Breast epithelium (tissue), 4 donors: ENCODE measurements at regions not wholly inside any gene's neighbourhood (a gene's known extent, or its start where the extent isn't known, plus 50 kb on each side); places are given as distances from the start of the nearest gene placed in this dataset.

ENCODE experiments used
- DNase-seq, 2 donors: peaks; one replicate each; pipeline ENCODE4 v3.0.0-alpha.2; 2019; ENCODE audit warnings: low spot score in 2 of 2
- H3K27ac ChIP-seq, 2 donors: fragments of 200-600 bp; sonication (generic) in 1 of 2; one replicate each; pipeline ENCODE4 v1.5.1; 2016 to 2019; ENCODE audit warnings: mild to moderate bottlenecking in 1 of 2
- H3K27me3 ChIP-seq, 2 donors: fragments of 200-600 bp; sonication (generic) in 1 of 2; one replicate each; pipeline versions ENCODE4 v1.5.1 to v1.6.0; 2017 to 2019; ENCODE audit warnings: control low read depth in 1 of 2, mild to moderate bottlenecking in 1 of 2
- H3K36me3 ChIP-seq: fragments of 200-600 bp; one replicate; pipeline ENCODE4 v1.5.1; 2019
- H3K4me1 ChIP-seq, 2 donors: fragments of 200-600 bp; sonication (generic); one replicate each; pipeline ENCODE4 v1.5.1; 2016 to 2019; ENCODE audit warnings: control low read depth in 1 of 2
- H3K4me3 ChIP-seq, 3 donors: fragments of 200-600 bp; sonication (generic); 1 replicate in 2 of 3; 2 replicates in 1 of 3; pipeline ENCODE4 v1.5.1; 2016 to 2019; ENCODE audit warnings: mild to moderate bottlenecking in 3 of 3, moderate library complexity in 2 of 3
- H3K9me3 ChIP-seq, 2 donors: fragments of 200-600 bp; sonication (generic) in 1 of 2; one replicate each; pipeline ENCODE4 v1.5.1; 2016 to 2019; ENCODE audit warnings: control low read depth in 1 of 2
- POLR2A ChIP-seq: fragments of 450-650 bp; IDR thresholded peaks from one replicate; pipeline ENCODE4 v1.6.1; 2016; ENCODE audit warnings: antibody characterized with exemption, mild to moderate bottlenecking, moderate library complexity
- POLR2AphosphoS5 ChIP-seq, 3 donors: sonication (generic); formaldehyde crosslinking; IDR thresholded peaks; one replicate each; pipeline ENCODE4 v1.6.1; 2017; ENCODE audit warnings: antibody characterized with exemption in 3 of 3
- intact Hi-C: fragments of 100-400 bp; cut with DNase I; formaldehyde crosslinking; loops from one replicate; pipeline ENCODE4 v1.15.1; 2023; ENCODE audit warnings: low total_unique reads
- TF ChIP-seq, protein P1 (sequence below), 3 donors: fragments of 450-650 bp; IDR thresholded peaks; one replicate each; pipeline ENCODE4 v1.5.1; 2016 to 2017; ENCODE audit warnings: antibody characterized with exemption in 3 of 3, mild to moderate bottlenecking in 3 of 3, moderate library complexity in 3 of 3

DNA sequence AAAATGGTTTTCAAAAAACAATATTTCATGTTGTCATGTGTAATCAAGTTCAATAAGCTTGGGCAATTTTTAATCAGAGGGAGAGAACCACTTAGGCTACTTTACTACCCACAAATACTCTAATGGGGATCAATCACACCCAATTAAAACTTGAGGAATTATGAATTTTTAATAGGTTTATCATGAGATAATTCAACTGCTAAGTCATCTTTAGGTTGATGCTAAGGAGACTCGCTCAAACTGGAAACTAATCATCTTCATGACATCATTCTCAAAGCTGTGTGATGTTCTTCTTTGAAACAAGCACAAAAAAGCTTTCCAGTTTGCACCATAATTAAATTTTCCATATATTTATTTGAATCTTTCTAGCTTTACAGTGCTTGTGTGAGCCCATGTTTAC, 867.5 kb downstream of the MAT2B start:
- no peaks in the 10 kb centered on the region for H3K36me3 ChIP-seq
- no peak overlapping the region for H3K4me3 ChIP-seq
- intact Hi-C loops, result no loop called here
- no peaks in the 10 kb centered on the region for H3K4me1 ChIP-seq
- no peak for TF ChIP-seq POLR2A
- TF ChIP-seq, protein P1, sequence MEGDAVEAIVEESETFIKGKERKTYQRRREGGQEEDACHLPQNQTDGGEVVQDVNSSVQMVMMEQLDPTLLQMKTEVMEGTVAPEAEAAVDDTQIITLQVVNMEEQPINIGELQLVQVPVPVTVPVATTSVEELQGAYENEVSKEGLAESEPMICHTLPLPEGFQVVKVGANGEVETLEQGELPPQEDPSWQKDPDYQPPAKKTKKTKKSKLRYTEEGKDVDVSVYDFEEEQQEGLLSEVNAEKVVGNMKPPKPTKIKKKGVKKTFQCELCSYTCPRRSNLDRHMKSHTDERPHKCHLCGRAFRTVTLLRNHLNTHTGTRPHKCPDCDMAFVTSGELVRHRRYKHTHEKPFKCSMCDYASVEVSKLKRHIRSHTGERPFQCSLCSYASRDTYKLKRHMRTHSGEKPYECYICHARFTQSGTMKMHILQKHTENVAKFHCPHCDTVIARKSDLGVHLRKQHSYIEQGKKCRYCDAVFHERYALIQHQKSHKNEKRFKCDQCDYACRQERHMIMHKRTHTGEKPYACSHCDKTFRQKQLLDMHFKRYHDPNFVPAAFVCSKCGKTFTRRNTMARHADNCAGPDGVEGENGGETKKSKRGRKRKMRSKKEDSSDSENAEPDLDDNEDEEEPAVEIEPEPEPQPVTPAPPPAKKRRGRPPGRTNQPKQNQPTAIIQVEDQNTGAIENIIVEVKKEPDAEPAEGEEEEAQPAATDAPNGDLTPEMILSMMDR (IDR thresholded peaks at IDR 0.05), result no peak
- TF ChIP-seq POLR2AphosphoS5 (IDR thresholded peaks at IDR 0.05), result no peak
- no peak for DNase-seq
- H3K9me3 ChIP-seq, result no peaks in the 10 kb centered on the region
- H3K27ac ChIP-seq, result no peak overlapping the region
- no peaks in the 10 kb centered on the region for H3K27me3 ChIP-seq

DNA sequence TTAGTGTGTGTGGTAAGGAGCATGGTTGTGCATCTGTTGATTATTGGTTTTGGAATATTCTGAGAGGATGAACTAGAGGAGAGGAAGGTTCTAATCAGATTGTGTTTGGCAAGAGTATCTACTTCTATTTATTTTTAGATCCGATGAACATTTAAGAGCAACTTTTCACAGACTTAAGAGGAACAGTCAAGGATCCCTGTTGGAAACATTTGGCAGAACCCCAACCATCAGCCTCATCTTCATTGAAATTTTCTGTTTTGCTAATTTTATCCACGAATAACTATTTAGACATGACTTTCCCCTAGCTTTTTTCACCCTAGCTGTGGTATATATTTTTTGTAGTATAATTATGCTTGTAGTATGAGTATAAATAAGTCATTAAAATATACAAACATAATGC, 868.5 kb downstream of the MAT2B start:
- Histone ChIP-seq H3K36me3 (no peaks in the 10 kb centered on the region), H3K27me3 (no peaks in the 10 kb centered on the region), H3K4me1 (no peaks in the 10 kb centered on the region), H3K27ac (no peak overlapping the region), H3K4me3 (no peak overlapping the region), H3K9me3 (no peaks in the 10 kb centered on the region)
- DNase-seq, result no peak
- TF ChIP-seq, protein P1 (IDR thresholded peaks at IDR 0.05), result no peak
- TF ChIP-seq POLR2AphosphoS5 (IDR thresholded peaks at IDR 0.05), result no peak
- intact Hi-C loops, result no loop called here

DNA sequence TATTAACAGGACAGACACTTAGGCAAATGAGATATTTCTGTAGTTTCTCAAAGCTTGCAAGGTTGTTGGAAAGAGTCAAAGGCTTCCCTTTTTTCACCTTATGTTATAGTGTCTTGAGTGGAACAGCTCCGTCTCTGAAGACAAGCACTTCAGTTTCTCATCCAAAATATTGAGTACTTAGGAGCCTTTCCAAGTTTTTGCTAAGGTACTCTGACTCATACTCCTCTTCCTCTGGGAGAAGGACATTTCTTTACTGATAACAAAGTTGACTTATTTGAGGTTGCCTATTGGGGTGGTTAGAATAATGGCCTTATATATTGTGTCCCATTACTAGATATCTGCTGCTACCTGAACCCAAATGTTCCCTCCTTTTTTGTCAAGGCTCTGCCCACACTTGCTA, 869.6 kb downstream of the MAT2B start:
- Histone ChIP-seq H3K9me3 (no peaks in the 10 kb centered on the region), H3K36me3 (no peaks in the 10 kb centered on the region), H3K4me3 (no peak overlapping the region), H3K27me3 (no peaks in the 10 kb centered on the region), H3K27ac (no peak overlapping the region), H3K4me1 (no peaks in the 10 kb centered on the region)
- no peak for DNase-seq
- intact Hi-C loops, result no loop called here
- no peak for TF ChIP-seq POLR2A
- TF ChIP-seq, protein P1 (IDR thresholded peaks at IDR 0.05), result no peak
- no peak for TF ChIP-seq POLR2AphosphoS5 (IDR thresholded peaks at IDR 0.05)

DNA sequence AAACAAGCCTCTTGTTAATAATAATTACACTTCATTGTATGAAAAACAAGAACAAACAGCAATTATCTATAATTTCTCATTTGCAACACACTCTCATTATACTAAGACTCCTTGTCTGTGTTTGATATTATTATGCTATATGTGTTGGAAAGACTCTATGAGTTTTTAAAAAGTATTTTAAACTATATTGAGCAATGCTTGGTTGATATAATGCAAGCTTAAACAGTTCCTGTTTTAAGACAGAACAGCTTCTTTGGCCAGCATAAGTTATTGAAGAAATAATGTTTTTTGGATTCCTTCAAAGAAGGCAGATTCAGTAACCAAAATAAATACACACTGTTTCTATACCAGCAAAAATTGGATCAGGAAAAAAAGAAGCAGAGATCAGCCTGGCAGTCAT, 871.4 kb downstream of the MAT2B start:
- intact Hi-C loops, result no loop called here
- H3K27me3 ChIP-seq, result no peaks in the 10 kb centered on the region

DNA sequence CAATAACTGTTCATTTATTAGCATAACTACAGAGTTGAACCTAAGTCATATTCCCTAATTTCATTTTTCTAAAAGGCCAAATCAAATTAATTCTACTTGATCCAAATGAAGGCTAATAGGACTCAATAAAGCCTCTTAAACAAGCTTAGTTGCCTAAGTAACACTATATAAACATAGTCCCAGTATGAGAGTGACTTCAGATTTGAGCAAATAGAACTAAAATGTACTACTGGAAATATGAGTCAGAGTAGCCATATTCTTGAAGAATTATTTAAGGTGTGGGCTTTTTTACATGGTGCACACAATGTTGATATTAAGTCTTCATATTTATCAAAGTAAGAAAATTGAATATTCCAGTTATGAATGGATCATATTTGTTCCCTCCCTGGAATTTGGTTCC, 872.3 kb downstream of the MAT2B start:
- Histone ChIP-seq H3K27me3 (no peaks in the 10 kb centered on the region), H3K9me3 (no peaks in the 10 kb centered on the region), H3K4me1 (no peaks in the 10 kb centered on the region), H3K4me3 (no peak overlapping the region), H3K27ac (no peak overlapping the region), H3K36me3 (no peaks in the 10 kb centered on the region)
- no peak for DNase-seq
- intact Hi-C loops, result no loop called here
- TF ChIP-seq POLR2A, result no peak
- TF ChIP-seq, protein P1 (IDR thresholded peaks at IDR 0.05), result no peak
- no peak for TF ChIP-seq POLR2AphosphoS5 (IDR thresholded peaks at IDR 0.05)

More for the DNA sequence above, 871.4 kb downstream of the MAT2B start:
- TF ChIP-seq POLR2A (no peak), POLR2AphosphoS5 (IDR thresholded peaks at IDR 0.05) (no peak)
- TF ChIP-seq, protein P1 (IDR thresholded peaks at IDR 0.05), result no peak
- no peak overlapping the region for H3K4me3 ChIP-seq
- no peaks in the 10 kb centered on the region for H3K9me3 ChIP-seq
- H3K27ac ChIP-seq, result no peak overlapping the region
- no peak for DNase-seq
- no peaks in the 10 kb centered on the region for H3K4me1 ChIP-seq
- H3K36me3 ChIP-seq, result no peaks in the 10 kb centered on the region
